ENCODE measurements at regions not wholly inside any gene's neighbourhood (a gene's known extent, or its start where the extent isn't known, plus 50 kb on each side); places are given as distances from the start of the nearest gene placed in this dataset.

DNA sequence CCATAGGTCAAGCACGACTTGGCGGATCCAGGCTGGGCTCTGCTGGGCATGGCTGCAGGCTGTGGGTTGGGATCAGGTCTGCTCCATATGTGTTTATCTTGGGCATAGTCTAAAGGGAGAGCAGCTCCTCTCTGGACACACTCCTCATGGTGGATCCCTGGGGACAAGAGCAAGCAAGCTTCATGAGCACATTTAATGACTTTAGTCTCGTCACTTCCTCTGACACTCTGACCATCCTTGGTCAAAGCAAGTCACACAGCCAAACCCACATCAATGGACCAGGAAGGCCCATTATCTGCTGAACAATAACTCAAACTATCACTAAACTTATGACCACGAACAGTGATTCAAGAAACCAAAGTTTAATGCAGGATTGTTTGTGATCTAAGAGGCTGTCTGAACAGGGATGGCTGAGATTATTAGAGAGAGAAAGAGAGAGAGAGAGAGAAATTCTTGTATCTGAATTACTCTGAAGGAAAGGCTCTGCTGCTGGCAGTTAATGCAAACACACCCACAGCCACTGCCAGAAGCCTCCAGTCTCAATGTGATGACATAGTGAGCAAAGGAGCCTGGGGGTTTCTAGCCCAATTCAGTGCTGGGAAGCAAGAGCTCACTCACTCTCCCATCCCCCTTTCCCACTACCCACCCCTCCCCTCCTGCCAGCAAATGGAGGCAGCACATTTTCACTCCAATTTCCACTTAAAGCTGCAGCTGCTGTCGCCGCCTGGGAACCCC lies 490.2 kb upstream of the SULF2 start:
- DNase-seq (ENCODE audit: low spot score) = no peak

DNA sequence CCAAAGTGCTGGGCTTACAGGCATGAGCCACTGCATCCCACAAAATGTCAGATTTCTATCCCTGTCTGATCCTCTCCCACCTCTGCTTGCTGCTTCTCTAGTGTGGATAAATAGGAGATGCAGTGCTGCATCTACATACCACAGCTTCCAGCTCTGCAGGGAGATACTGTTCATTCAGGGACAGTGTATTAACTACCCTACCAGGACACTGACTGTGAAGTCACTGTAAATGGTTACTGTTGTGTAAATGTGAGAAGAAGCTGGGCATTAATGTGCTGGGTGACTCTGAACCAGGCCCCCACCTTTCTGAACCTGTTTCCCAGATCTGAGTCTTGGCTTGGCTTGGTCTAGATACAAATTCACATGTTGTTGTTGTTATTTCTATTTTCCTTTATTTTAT lies 488.6 kb upstream of the SULF2 start:
- DNase-seq (ENCODE audit: low spot score) = no peak

DNA sequence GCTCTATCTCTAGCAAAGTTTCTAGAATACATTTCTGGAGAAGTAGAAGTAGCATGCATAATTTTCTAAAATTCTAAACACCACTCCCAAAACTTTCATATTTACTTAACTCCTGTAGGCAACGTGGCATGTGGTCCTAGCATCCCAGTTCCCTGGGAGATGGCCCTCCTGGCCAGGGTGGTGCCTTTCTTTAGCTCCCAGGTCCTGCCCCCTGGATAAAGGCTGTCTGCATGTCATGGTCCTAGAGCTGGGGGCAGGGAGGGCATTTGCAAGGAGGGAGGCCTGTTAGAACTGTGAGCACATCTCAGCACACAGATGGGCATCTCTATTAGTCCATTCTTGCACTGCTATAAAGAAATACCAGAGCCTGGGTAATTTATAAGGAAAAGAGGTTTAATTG lies 485.6 kb upstream of the SULF2 start:
- DNase-seq (ENCODE audit: low spot score) = no peak

DNA sequence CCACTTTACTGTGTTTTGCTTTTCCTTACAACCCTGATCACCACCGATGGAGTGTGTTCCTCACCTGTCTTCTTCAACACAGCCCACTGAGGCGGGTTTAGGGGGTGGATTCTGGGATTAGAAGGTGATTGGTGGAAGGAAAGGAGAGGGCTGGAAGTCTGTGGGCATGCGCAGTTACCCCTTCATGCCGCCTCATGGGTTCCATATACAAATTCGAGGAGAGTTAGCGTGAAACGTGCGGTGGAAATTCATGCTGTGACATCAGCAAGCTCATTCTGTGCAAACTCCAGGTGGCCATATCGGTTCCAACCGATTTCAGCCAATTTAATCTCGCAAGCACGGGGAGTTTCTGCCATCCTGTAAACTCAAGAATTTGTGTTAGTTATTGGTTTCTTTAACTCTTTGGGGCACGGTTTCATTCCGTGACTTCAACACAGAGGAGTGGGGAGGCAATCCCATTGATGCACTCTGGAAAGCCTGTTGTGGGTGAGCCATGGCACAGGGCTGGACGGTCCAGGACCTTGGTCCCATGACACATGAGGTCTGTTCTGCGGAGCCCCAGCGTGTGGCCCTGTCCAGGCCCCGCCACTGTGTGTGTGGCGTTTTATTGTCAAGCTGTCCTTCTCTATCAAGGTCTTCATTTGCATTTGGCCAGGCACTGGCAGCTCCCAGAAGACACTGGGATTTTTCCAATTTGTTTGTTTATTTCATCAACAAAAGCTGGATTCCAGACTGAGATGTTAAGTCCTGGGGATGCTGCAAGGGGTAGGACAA lies 482.8 kb upstream of the SULF2 start:
- no peak for DNase-seq (ENCODE audit: low spot score)

DNA sequence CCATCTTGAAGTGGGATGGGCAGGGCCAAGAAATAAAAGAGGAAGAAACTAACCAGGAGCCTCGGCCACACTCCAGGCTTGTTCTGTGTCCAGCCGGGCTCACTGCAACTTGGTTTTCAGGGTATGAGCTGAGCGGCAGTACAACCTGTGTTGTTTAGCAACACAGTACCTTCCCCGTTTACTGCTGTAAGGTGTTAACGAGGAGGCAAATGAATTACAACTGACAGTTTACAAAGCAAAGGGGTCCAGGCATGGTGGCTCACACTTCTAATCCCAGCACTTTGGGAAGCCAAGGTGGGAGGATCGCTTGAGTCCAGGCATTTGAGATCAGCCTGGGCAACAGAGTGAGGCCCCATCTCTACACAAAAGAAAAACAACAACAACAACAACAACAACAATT lies 481.3 kb upstream of the SULF2 start:
- no peak for DNase-seq (ENCODE audit: low spot score)

DNA sequence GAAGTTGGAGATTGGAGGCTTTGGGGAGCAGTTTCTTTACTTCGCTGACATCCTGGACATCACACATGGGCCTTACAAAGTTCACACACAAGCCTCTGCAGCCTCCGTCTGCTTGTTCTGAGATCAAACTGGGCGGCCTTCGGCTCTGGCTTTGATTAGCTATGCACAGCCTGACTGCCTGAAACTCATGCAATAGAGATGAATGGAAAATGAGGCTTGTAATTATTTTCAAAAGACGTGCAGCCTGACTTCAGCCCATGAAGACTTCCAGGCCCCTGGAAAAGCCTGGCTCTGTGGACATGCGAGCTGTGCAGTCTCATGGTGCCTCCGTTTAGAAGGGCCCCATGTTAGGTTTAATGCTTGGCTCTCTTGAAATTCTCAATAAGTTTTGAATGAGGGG lies 480.5 kb upstream of the SULF2 start:
- DNase-seq (ENCODE audit: low spot score) = no peak

DNA sequence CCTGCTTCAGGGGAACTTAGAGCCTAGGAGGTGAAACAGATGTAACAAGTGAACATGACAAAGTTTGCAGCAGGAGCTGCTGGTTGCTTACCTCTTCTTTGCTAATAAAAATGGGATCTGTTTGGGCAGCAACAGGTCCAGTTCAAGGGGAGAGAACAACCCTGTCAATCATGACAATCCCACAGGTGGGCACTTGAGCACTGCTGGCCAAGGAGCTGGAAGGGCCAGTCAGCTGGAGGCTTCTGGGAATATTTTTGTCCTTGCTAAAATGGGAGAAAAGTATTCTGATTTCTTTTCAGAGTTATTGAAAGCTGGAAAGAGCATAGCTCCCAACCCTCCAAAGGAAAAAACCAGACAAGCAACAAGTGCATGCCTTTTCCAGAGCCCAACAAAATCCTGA lies 477.7 kb upstream of the SULF2 start:
- DNase-seq (ENCODE audit: low spot score) = no peak

DNA sequence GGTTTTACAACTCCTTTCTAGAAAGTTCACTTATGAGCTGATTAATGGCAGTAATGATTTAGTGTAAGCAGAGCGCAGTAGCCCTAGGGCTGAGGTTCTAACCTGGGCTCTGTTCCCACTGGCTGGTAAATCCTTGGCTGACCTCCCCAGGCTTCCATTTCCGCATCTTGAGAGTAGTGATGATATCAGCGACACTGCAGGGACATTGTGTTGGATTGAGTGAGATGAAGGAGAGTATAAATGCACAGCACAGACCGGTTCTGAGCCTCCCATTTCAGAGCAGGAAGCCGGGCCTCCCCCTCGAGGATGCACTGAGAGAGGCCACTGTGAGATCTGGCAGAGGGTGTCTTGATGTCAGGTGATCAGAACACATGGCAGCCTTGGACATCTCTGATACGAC lies 477.2 kb upstream of the SULF2 start:
- DNase-seq (ENCODE audit: low spot score) = no peak

DNA sequence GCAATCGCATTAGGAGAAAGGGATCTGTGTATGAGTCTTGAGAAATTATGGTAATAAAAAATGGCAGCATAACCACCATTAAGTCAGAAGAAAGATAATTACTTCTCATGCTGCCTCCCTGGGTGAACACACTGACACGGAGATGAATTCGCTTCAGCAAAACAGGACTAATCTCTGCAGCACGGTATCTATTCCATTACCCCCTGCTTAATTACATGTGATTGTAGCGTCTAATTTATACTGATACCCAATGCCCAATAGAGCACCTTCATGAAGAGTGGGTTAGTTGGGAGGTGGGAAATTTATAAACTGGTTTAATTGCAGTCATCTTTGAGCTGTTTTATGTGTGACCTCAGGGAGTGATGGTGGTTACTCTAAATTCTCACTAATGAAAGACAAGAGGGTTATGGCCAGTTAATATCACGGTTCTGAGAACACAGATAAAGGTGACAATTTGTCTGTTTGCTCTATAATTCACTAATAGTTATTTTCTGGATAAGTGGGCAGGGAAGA lies 476.2 kb upstream of the SULF2 start:
- DNase-seq (ENCODE audit: low spot score) = no peak

DNA sequence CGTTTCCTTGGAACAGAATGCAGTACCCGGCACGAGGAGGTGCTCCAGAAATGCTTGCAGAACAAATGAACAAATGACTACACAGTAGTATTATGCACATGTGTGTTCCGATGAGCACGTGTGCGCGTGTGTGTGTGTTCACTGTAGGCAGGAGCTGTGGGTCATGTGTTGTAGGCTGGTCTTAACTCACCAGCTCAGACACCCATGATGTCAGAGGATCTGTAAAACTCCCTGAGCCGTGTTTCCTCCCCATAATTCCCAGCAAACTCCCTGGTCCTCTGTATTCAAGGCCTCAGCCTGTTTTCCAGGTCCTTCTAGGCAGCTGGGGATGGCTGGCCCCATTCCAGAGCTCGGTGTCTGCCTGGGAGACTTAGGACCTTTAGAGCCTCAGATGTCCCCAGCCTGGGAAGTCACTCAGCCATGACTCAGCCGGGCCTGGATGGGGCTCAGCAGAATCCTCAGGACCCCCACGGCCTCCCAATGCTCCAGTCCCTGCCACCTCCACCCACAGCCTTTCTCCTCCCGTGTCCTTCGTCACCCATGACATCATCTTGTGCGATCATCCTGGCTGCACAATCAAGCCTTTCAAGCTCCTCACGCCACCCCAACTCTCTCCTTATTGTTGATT lies 475.0 kb upstream of the SULF2 start:
- DNase-seq (ENCODE audit: low spot score) = no peak

DNA sequence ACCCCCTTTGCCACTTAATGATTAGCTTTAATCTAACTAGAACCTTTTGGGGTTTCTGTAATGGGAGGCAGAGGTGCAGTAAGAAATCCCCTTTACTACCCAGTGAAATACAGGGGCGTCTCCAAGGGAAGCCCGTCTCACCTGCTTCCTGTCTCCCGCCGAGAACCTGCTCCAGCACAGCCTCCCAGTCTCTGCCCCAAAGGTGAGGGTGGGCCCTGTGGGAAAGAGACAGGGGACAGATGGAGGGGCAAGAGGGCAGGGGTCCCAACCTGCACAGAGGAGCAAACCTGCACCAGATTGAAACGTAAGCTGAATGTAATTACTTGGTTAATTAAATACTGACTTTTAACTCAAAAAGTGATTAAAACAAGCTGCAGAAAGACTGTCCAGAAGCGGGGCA lies 474.2 kb upstream of the SULF2 start:
- DNase-seq (ENCODE audit: low spot score) = no peak

DNA sequence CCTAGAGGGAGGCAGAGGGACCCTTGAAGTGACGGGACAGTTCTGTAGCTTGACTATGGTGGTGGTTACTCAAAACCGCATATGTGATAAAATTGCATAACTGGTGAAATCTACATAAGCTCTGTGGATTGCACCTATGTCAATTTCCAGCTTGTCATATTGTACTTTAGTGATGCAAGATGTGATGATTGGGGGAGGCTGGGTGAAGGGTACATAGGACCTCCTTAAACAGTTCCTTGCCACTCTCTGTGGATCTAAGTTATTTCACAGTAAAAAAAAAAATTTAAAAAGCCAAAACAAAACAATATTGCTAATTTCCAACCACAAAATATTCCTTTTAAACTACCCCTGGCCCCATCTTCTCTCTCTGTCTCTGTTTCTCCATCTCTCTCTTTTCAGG lies 472.6 kb upstream of the SULF2 start:
- no peak for DNase-seq (ENCODE audit: low spot score)

DNA sequence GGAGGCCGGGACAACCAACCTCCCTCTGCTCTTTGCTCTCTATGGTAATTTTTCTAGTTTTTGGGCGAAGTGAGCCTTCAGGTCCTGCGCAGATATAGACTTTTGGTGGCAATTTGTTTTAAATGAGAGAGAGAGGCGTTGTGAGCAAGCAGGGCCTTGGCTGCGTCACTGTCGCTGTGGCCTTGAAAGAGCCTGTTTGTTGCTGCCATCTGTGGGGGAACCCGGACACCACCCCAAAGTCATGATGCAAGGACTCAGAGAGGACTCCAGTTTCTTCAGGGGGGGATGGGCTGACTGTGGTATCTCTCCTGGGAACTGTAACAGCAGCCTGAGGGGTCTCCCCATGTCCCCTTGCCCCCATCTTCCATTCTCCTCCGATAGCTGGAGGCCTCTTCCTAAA lies 462.7 kb upstream of the SULF2 start:
- no peak for DNase-seq (ENCODE audit: low spot score)

DNA sequence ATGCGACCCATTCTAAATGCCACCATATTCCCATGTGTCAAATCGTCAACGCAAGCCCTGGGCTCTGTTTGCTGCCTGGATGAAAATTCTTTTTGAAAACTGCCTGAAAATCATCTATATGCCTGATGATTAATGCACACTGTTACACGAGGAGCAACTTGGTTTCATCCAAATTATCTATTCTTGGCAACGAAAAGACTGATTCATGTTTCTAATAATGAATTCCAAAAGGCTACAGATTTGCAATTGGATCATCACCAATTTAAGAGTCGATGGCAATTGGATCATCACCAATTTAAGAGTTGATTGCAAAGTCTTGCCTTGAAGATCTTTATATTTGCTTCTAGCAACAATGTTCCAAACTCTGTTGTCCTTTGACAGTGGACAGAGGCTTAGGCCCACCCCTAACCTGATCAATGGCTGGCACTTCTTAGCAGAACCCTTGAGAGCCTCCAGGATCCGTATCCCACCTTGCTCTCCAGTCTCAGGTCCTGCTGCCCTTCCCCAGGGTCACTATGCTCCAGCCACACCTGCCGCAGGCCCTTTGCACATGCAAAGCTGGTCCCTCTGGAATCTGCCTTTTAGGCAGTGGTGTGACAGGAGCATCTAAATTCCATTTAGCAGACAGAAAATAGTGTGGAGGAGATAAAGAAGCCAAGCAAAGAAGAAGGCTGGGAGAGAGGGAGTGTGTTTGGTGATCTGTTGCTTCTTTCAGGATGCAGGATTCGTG lies 460.9 kb upstream of the SULF2 start:
- no peak for DNase-seq (ENCODE audit: low spot score)

DNA sequence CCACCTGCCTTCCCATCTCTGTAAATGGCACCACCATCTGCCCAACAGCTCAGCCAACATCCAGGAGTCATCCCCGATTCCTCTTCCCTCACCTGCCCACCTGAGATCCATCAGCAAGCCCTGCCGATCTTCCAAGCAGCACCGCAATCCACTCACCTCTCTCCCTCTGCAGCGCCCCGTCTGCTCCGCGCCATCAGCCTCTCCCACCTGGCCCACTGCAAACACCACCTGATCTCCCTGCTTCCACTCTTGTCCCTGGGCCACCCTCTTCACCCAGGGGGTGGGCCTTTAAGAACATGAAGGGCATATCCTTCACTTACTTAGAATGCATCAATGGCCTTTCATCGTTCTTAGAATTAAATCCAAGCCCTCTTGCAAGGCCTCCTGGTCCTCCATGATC lies 457.3 kb upstream of the SULF2 start:
- no peak for DNase-seq (ENCODE audit: low spot score)

DNA sequence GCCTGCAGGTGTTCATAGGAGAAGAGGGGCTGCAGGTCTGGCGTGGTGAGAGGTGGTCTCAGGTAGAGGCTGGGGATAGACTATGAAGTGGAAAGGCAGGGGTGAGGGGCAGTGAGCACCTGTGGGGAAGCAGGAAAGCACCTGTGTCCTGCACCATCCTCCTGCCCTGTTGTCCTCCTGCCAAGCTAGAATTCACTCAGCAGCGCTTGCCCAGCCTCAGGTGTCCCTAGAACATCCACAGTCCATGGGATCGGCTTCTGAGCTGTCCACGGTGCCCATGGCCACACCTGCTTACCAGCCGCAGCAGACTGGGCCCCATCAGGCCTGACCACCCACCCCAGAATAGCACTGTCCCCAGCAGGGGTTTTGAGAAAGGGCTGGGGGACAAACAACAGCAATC lies 456.2 kb upstream of the SULF2 start:
- DNase-seq (ENCODE audit: low spot score) = no peak

DNA sequence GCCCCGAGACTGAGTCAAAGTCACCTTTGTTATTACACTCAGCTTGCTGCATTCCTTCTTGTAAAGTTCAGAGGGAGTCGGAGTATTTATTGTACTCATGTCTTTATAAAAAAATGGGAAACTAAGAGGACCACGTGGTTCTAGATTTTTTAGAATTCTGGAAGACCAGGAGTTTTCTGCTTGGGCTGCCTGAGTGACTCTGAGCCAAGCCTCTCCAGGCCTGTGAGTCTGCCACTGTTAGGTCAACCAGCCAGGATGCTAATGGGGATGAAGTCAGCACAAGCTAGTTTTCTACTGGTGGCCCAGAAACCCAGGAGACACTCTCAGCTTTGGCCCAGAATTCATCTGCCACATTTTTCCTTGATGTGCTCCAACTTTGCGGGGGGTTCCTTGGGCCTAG lies 453.5 kb upstream of the SULF2 start:
- no peak for DNase-seq (ENCODE audit: low spot score)

DNA sequence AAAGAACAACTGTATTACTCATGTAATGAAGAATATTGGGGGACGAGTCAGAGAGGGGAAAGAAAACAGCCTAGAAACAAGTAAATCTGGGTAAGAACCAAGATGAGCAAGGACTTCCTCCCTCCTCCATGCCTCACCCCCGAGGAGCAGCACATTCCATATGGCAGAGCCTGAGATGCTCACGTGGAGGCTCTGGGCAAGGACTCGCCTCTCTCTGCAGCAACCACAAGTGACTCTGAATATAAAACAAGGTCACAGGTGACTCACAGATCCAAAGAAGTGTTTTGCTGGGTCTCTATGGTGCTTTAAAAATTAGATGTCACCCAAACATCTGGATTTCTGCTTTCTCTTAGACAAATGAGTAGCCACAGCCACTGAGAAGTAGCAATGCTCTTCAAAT lies 453.0 kb upstream of the SULF2 start:
- DNase-seq (ENCODE audit: low spot score) = no peak

DNA sequence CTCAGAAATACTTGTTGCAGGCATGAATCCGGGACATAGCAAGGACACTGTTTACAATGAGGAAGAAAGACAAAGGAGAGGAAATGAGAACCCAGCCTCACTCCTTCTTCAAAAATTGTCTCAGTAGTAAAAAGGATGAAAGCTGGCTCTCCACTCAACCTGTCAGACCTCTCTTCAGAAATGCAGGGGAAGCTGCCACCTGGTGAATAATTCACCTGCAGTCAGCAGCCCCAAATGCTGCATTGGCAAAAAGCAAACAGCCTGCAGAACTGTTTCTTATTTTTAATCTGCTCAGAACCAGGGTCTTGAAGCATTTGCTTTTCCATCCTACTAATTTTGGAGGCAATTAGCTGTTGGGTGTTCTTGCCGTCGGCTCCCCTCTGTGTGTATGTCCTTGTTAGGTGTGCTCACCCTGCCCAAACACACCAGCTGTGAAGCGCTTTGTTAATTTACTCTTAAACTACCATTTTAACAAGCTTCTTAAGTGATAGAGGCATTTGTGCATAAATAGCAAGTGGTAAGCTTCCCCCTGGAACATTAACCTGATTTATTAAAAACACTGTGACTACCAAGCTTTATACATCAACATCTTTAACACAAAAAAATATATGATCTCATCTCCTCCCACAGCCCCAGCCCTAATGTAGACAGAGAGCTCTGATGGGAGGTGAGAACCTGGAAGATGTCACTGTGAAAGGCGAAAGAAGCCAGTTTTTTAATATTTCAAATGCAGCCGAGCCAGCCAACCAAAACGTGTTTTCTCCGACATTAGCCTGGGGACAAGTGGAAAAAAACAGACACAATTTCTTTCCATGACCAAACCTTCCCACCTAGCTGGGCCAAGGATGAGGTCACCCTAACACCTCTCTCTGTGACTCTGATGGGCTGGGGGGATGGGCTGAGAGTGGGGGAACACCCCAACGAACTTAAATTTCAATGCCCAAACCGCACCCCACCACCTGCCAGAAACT lies 451.0 kb upstream of the SULF2 start:
- DNase-seq (ENCODE audit: low spot score) = no peak

DNA sequence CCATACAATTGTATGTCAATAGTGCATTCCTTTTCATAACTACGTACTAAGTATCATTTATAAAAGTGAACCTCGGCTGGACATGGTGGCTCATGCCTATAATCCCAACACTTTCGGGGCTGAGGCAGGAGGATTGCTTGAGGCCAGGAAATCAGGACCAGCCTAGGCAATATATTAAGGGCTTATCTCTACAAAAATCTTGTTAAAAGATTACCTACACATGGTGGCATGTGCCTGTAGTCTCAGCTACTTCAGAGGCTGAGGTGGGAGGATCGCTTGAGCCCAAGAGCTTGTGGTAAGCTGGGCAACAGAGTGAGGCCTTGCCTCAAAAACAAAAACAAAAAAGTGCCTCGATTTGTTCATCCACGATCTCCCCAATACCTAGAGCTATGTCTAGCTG lies 449.7 kb upstream of the SULF2 start:
- DNase-seq (ENCODE audit: low spot score) = no peak

DNA sequence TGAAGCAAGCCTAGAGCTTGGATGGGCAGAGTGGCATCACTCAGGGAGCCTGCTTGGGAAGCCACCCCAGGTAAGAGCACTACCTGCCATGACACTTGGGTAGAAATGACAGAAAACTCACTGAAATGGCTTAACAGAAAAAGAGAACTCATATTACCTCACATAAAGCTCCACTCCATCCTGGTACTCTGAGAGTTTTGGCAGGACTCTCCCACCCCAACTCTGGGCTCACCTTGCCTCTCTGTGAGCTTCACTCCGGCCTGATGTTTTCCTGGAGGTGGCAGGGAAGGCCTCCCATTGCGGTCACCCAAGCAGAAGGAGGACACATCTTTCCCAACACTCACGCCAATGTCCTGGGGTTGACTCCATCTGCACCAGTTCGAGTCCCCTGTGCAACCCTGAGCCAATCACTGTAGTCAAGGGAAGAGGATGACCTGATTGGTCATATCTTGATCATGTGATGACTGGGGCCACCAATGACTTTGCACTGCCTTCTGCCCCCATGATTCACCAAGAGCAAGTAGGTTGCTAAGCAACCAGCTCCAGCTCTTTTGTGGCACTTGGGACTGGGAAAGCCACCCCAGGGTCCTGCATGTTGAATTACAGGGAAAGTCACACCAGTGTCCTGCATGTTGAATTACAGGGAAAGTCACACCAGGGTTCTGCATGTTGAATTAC lies 446.1 kb upstream of the SULF2 start:
- DNase-seq (ENCODE audit: low spot score) = no peak
